Sigmoid colon (tissue), 4 donors: ENCODE measurements at regions not wholly inside any gene's neighbourhood (a gene's known extent, or its start where the extent isn't known, plus 50 kb on each side); places are given as distances from the start of the nearest gene placed in this dataset.

Experiments
- CTCF ChIP-seq, 4 experiments: fragments of 450-650 bp in 3 of 4; fragments of 200-600 bp in 1 of 4; IDR thresholded peaks; one replicate each; pipeline ENCODE4 v1.5.1; 2016 to 2019; ENCODE audit warnings: antibody characterized with exemption in 4 of 4, mild to moderate bottlenecking in 3 of 4, moderate library complexity in 2 of 4
- EP300 ChIP-seq, 4 donors: sonication (generic); formaldehyde crosslinking; IDR thresholded peaks; one replicate each; pipeline ENCODE4 v1.6.1; 2017; ENCODE audit warnings: antibody characterized with exemption in 4 of 4
- POLR2A ChIP-seq, 2 donors: fragments of 450-650 bp; IDR thresholded peaks; one replicate each; pipeline ENCODE4 v1.6.1; 2016; ENCODE audit warnings: antibody characterized with exemption in 2 of 2, mild to moderate bottlenecking in 2 of 2, moderate library complexity in 2 of 2
- POLR2AphosphoS5 ChIP-seq, 4 donors: sonication (generic); formaldehyde crosslinking; IDR thresholded peaks; one replicate each; pipeline ENCODE4 v1.6.1; 2017; ENCODE audit warnings: antibody characterized with exemption in 4 of 4

GRCh38 chr3:46132565-46132964 is 75.5 kb downstream of the CCR1 start:
- TF ChIP-seq CTCF (IDR thresholded peaks at IDR 0.05) = no peak
- no peak for TF ChIP-seq POLR2AphosphoS5 (IDR thresholded peaks at IDR 0.05)
- no peak for TF ChIP-seq POLR2A (IDR thresholded peaks at IDR 0.05)
- no peak for TF ChIP-seq EP300 (IDR thresholded peaks at IDR 0.05)
